HUES6 (cell line): ENCODE measurements at regions not wholly inside any gene's neighbourhood (a gene's known extent, or its start where the extent isn't known, plus 50 kb on each side); places are given as distances from the start of the nearest gene placed in this dataset.
"Not testable (repeated sequence)": the region's sequence is repeated elsewhere in the genome, so short reads cannot be mapped to it uniquely, and the experiment has no call there.

Experiments
- H3K27ac ChIP-seq: 2 replicates; pipeline ENCODE4 v1.7.0; 2013; ENCODE audit warnings: low read depth, mild to moderate bottlenecking, low read length, inconsistent platforms
- H3K27me3 ChIP-seq: 2 replicates; pipeline ENCODE4 v1.6.1; 2013; ENCODE audit warnings: low read length; ENCODE audit not compliant: control insufficient read depth, insufficient read depth
- H3K36me3 ChIP-seq: 2 replicates; pipeline ENCODE4 v1.6.1; 2013; ENCODE audit warnings: low read length; ENCODE audit not compliant: control insufficient read depth, insufficient read depth
- H3K4me1 ChIP-seq: 2 replicates; pipeline ENCODE4 v1.6.1; 2013; ENCODE audit warnings: low read length; ENCODE audit not compliant: control insufficient read depth, insufficient read depth
- H3K4me3 ChIP-seq: 2 replicates; pipeline ENCODE4 v1.5.1; 2013; ENCODE audit warnings: low read depth, low read length
- H3K9ac ChIP-seq: one replicate; pipeline ENCODE4 v1.6.1; 2013; ENCODE audit warnings: mild to moderate bottlenecking, low read length
- H3K9me3 ChIP-seq: 2 replicates; pipeline ENCODE4 v1.6.1; 2013; ENCODE audit warnings: low read depth, low read length; ENCODE audit not compliant: control insufficient read depth, insufficient read depth

- Histone ChIP-seq H3K4me3 (no peak overlapping the region), H3K27ac (no peak overlapping the region), H3K27me3 (no peaks in the 10 kb centered on the region), H3K9ac (no peak overlapping the region), H3K4me1 (peaks cover 13% of the 10 kb centered on the region; the same call in 1 of the 2 replicates), H3K36me3 (no peaks in the 10 kb centered on the region), H3K9me3 (no peaks in the 10 kb centered on the region; the same call in 1 of the 2 replicates)
These were observed 563.9 kb downstream of the DACH1 start for GRCh38 chr13:71303144-71303543.

GRCh38 chr13:71300602-71301001 is 566.4 kb downstream of the DACH1 start:
- Histone ChIP-seq H3K36me3 (no peaks in the 10 kb centered on the region), H3K27me3 (no peaks in the 10 kb centered on the region), H3K9me3 (peaks cover 7% of the 10 kb centered on the region; the same call in 1 of the 2 replicates), H3K27ac (no peak overlapping the region), H3K9ac (no peak overlapping the region), H3K4me3 (no peak overlapping the region), H3K4me1 (peaks cover 1% of the 10 kb centered on the region; the same call in 1 of the 2 replicates)

DNA sequence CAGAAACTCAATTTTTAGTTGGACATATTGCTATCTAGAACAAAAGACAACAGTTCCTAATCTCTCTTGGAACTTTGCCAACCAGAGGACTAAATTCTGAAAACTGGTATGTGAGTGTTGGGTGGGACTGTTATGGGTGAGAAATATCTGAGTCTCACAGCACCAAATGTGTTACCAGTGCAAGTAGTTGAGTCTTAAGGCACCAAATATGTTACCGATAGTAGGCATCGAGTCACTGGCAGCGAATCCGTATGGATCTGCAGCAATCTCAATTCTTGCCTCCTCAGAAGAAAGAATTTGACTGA is 575.2 kb downstream of the DACH1 start:
- H3K9me3 ChIP-seq, result no peaks in the 10 kb centered on the region
- H3K27me3 ChIP-seq, result no peaks in the 10 kb centered on the region
- no peaks in the 10 kb centered on the region for H3K4me1 ChIP-seq
- H3K4me3 ChIP-seq, result no peak overlapping the region
- no peak overlapping the region for H3K27ac ChIP-seq
- H3K9ac ChIP-seq, result no peak overlapping the region
- H3K36me3 ChIP-seq, result no peaks in the 10 kb centered on the region

DNA sequence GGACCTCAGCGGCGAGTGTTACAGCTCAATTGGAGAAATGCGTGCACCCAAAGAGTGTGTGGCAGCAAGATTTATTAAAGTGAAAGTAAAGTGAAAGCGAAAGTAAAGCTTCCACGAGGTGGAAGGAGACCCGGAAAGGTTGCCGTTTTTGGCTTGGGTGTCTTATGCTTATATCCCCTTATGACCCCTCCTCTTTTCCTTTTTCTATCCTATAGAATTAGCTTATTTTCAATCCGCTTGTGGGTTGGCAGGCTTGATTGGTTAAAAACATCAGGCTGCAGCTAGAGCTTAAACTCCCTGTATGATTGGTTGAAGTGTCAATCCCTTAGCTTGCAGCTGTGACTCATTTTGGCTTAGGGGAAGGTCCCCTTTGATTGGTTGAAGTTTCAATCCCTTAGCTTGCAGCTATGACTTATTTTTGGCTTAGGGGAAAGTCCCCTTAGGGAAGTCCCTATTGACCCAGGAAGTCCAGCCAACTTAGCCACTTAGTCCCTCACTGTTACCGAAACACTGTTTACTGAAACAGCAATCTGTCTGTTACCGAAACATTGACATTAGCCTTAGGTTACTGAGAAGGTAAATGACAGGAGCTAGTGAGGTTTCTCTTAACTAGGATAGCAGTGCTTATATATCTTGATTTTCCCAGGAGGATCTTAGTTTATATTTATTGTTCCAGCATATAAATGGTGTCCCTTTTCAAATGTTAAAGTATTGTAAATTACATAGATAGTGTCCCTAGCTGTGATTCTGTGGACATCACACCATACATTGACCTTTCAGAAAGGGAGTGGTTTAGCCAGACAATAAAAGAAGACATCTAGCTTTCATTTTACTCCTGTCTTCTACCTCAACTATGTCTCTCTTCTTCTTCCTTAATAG is 575.8 kb downstream of the DACH1 start:
- no peaks in the 10 kb centered on the region for H3K4me1 ChIP-seq
- no peaks in the 10 kb centered on the region for H3K36me3 ChIP-seq
- H3K4me3 ChIP-seq, result no peak overlapping the region
- no peaks in the 10 kb centered on the region for H3K9me3 ChIP-seq
- no peak overlapping the region for H3K27ac ChIP-seq
- H3K27me3 ChIP-seq, result no peaks in the 10 kb centered on the region
- no peak overlapping the region for H3K9ac ChIP-seq

GRCh38 chr13:71289980-71290379 is 577.0 kb downstream of the DACH1 start:
- H3K4me3 ChIP-seq, H3K36me3 ChIP-seq, H3K9ac ChIP-seq, H3K4me1 ChIP-seq, H3K27me3 ChIP-seq, H3K9me3 ChIP-seq, H3K27ac ChIP-seq: not testable (repeated sequence)

GRCh38 chr13:71285700-71286099 is 581.3 kb downstream of the DACH1 start:
- H3K4me3 ChIP-seq, result no peak overlapping the region
- no peak overlapping the region for H3K27ac ChIP-seq
- no peaks in the 10 kb centered on the region for H3K9me3 ChIP-seq
- no peaks in the 10 kb centered on the region for H3K36me3 ChIP-seq
- H3K9ac ChIP-seq, result no peak overlapping the region
- H3K4me1 ChIP-seq, result no peaks in the 10 kb centered on the region
- no peaks in the 10 kb centered on the region for H3K27me3 ChIP-seq

DNA sequence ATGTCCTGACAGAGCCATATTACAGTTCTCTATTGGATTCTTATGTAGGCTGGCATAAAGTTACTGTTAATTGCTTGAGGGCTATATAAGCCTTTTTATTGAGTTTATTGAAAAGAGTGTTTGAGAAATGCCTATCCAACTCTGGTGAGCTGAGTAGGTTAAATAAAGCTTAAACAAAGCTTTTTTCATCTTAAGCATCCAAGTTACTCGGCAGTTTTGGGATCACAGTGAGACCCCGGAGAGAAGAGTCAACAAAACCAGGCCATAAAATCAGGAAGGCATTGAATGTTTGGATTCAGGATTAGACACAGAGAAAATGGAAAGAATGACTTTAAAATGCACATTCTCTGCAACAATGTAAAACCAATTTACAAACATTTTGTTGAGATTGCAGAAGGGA is 588.5 kb downstream of the DACH1 start:
- Histone ChIP-seq H3K27ac (no peak overlapping the region), H3K9me3 (no peaks in the 10 kb centered on the region), H3K9ac (no peak overlapping the region), H3K36me3 (no peaks in the 10 kb centered on the region), H3K4me3 (no peak overlapping the region), H3K4me1 (no peaks in the 10 kb centered on the region), H3K27me3 (no peaks in the 10 kb centered on the region)

DNA sequence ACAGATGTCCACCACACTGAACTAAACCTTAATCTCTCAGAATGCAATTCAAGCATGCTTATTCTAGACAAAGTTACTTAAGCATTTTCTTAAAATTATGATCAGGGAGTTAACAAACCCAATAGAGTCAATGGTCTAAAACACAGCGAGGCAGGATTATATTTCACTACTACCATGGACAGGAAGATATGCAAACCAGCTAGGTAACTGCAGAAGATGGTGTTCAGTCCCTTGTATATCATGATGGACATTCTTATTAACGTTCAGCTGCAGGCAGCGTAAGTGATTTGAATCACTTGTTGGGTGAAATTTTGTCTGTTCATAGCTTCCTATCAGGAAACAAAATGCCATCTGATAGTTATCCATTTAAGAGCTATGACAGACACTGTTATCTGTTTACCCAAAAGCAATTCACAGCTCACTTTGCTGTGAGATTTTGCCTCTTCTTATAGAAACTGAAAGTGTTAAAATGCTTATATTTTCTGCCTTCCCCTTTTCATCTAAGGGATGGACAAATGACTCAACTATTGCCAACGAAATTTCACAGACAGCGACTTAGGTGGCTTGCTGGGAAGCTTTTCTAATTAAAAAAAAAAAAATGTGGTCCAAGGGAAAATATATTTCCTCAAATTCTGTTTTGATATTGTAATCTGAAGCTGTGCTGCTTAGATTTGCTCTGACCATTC is 591.9 kb downstream of the DACH1 start:
- Histone ChIP-seq H3K9me3 (no peaks in the 10 kb centered on the region), H3K4me3 (no peak overlapping the region), H3K36me3 (no peaks in the 10 kb centered on the region), H3K27me3 (no peaks in the 10 kb centered on the region), H3K27ac (no peak overlapping the region), H3K9ac (no peak overlapping the region), H3K4me1 (no peaks in the 10 kb centered on the region)

GRCh38 chr13:71261256-71261655 is 605.7 kb downstream of the DACH1 start:
- no peak overlapping the region for H3K27ac ChIP-seq
- no peaks in the 10 kb centered on the region for H3K9me3 ChIP-seq
- no peaks in the 10 kb centered on the region for H3K4me1 ChIP-seq
- H3K9ac ChIP-seq, result no peak overlapping the region
- H3K27me3 ChIP-seq, result no peaks in the 10 kb centered on the region
- H3K36me3 ChIP-seq, result no peaks in the 10 kb centered on the region
- H3K4me3 ChIP-seq, result no peak overlapping the region

- Histone ChIP-seq H3K27me3 (no peaks in the 10 kb centered on the region), H3K27ac (no peak overlapping the region), H3K9me3 (no peaks in the 10 kb centered on the region), H3K9ac (no peak overlapping the region), H3K4me1 (no peaks in the 10 kb centered on the region), H3K4me3 (no peak overlapping the region), H3K36me3 (no peaks in the 10 kb centered on the region)
These were observed 606.8 kb downstream of the DACH1 start for GRCh38 chr13:71260246-71260645.

DNA sequence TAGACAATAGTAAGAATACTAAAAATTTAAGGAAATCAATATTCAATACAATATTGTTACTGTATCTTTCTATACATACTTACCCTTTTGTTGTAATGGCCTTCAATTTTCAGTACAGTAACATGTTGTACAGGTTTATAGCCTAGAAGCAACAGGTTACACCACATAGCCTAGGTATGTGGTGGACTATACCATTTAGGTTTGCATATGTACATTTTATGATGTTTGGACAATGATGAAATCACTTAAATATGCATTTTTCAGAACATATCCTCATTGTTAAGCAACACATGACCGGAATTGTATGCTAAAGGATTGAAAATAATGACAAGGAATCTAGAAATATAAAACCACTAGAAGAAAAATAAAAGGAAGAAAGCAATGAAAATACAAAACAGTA is 611.4 kb downstream of the DACH1 start:
- Histone ChIP-seq H3K4me3 (no peak overlapping the region), H3K9ac (no peak overlapping the region), H3K4me1 (no peaks in the 10 kb centered on the region), H3K36me3 (no peaks in the 10 kb centered on the region), H3K27me3 (no peaks in the 10 kb centered on the region), H3K27ac (no peak overlapping the region), H3K9me3 (no peaks in the 10 kb centered on the region)
